GM18907 (cell line): ENCODE measurements at regions not wholly inside any gene's neighbourhood (a gene's known extent, or its start where the extent isn't known, plus 50 kb on each side); places are given as distances from the start of the nearest gene placed in this dataset.

Experiments
- ATAC-seq: cut with Tn5 transposase; IDR thresholded peaks from one replicate; pipeline ENCODE4 v1.9.1; 2021; ENCODE audit warnings: mild to moderate bottlenecking, moderate library complexity; ENCODE audit not compliant: unreplicated experiment

GRCh38 chr11:62073061-62073460, 50.8 kb upstream of the INCENP start:
- ATAC-seq: no peak

GRCh38 chr11:62071408-62071807, 52.4 kb upstream of the INCENP start:
- ATAC-seq: no peak

- ATAC-seq: no peak
These were observed 53.6 kb upstream of the INCENP start for GRCh38 chr11:62069986-62070919.

- ATAC-seq: no peak
These were observed 54.4 kb upstream of the INCENP start for GRCh38 chr11:62069374-62069773.

- ATAC-seq: no peak
These were observed 55.1 kb upstream of the INCENP start for GRCh38 chr11:62068730-62069129.

GRCh38 chr11:62067741-62068140, 56.1 kb upstream of the INCENP start:
- ATAC-seq: no peak

- ATAC-seq: no peak
These were observed 59.6 kb upstream of the INCENP start for GRCh38 chr11:62064221-62064620.

GRCh38 chr11:62062223-62062861, 61.5 kb upstream of the INCENP start:
- no peak for ATAC-seq

- no peak for ATAC-seq
These were observed 62.2 kb upstream of the INCENP start for GRCh38 chr11:62061356-62062222.

- no peak for ATAC-seq
These were observed 66.7 kb upstream of the INCENP start for GRCh38 chr11:62057069-62057468.

- no peak for ATAC-seq
These were observed 67.8 kb upstream of the INCENP start for GRCh38 chr11:62055970-62056369.

- ATAC-seq: no peak
These were observed 69.2 kb upstream of the INCENP start for GRCh38 chr11:62054484-62055121.

- ATAC-seq: no peak
These were observed 69.7 kb upstream of the INCENP start for GRCh38 chr11:62054081-62054480.

- no peak for ATAC-seq
These were observed 73.1 kb upstream of the INCENP start for GRCh38 chr11:62050716-62051115.

- no peak for ATAC-seq
These were observed 75.7 kb upstream of the INCENP start for GRCh38 chr11:62048100-62048499.

GRCh38 chr11:62046568-62047100, 77.2 kb upstream of the INCENP start:
- no peak for ATAC-seq

- no peak for ATAC-seq
These were observed 77.2 kb upstream of the FTH1 start for GRCh38 chr11:62044639-62045121.

GRCh38 chr11:62035293-62035692, 67.9 kb upstream of the FTH1 start:
- ATAC-seq: no peak

- ATAC-seq: no peak
These were observed 66.6 kb upstream of the FTH1 start for GRCh38 chr11:62034036-62034338.

GRCh38 chr11:62033191-62034035, 66.0 kb upstream of the FTH1 start:
- ATAC-seq: no peak
